ENCODE measurements at regions not wholly inside any gene's neighbourhood (a gene's known extent, or its start where the extent isn't known, plus 50 kb on each side); places are given as distances from the start of the nearest gene placed in this dataset.
A peak's percentile ranks its signal among the peaks of the same experiment; 100 is the strongest.

DNA sequence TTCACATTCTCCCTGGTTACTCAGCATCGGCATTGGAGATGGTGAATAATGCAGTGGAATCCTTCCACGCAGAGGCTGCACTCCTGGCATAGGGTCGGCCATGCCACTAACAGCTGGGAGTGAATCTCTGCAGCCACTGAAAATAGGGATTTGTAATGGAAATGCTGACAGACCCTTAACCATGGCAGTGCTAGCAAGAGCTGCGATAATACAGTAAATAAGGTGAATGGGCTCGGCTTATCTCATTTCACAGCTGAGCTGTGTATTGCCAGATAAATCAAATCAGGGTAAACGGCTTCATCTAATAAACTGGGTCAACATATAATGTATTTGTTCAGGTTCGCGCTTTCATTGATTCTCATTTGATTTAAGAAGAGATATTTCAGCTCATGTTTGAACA lies 156.8 kb downstream of the SLC35B3 start:
- no peaks in the 10 kb centered on the region for H3K4me1 ChIP-seq
- no peak overlapping the region for H3K4me3 ChIP-seq
- H3K9me3 ChIP-seq, result no peaks in the 10 kb centered on the region
- 83 to 86% methylated on average over 8 of the region's 8 CpGs for WGBS, 2 donors
- H3K36me3 ChIP-seq, result no peaks in the 10 kb centered on the region
- H3K27me3 ChIP-seq, result no peaks in the 10 kb centered on the region
- no peak for ATAC-seq (ENCODE audit: low FRiP score in 2 of 2)
- TF ChIP-seq EP300 (IDR thresholded peaks at IDR 0.05) (no peak), POLR2AphosphoS5 (IDR thresholded peaks at IDR 0.05) (no peak), POLR2A (IDR thresholded peaks at IDR 0.05) (no peak), CTCF (IDR thresholded peaks at IDR 0.05) (no peak)
- no peak for DNase-seq
- no peak overlapping the region for H3K27ac ChIP-seq

- Histone ChIP-seq H3K4me3 (no peak overlapping the region), H3K27ac (no peak overlapping the region), H3K27me3 (no peaks in the 10 kb centered on the region), H3K9me3 (no peaks in the 10 kb centered on the region), H3K36me3 (no peaks in the 10 kb centered on the region), H3K4me1 (no peaks in the 10 kb centered on the region)
- DNase-seq, result peak in 1 of 2 donors; percentile 48
- TF ChIP-seq EP300 (IDR thresholded peaks at IDR 0.05) (no peak), CTCF (IDR thresholded peaks at IDR 0.05) (no peak), POLR2A (IDR thresholded peaks at IDR 0.05) (no peak)
- ATAC-seq (ENCODE audit: low FRiP score in 2 of 2), result no peak
- WGBS, 2 donors, result 39 to 49% methylated on average over 6 to 7 of the region's 7 CpGs
These were observed 157.6 kb downstream of the SLC35B3 start for GRCh38 chr6:8277769-8278168.

GRCh38 chr6:8276148-8276547 lies 159.2 kb downstream of the SLC35B3 start:
- no peaks in the 10 kb centered on the region for H3K4me1 ChIP-seq
- 84 to 87% methylated on average over 7 of the region's 7 CpGs for WGBS, 2 donors
- DNase-seq, result no peak
- no peak for TF ChIP-seq CTCF (IDR thresholded peaks at IDR 0.05)
- TF ChIP-seq POLR2AphosphoS5 (IDR thresholded peaks at IDR 0.05), result no peak
- no peak for TF ChIP-seq EP300 (IDR thresholded peaks at IDR 0.05)
- no peak for TF ChIP-seq POLR2A (IDR thresholded peaks at IDR 0.05)
- no peaks in the 10 kb centered on the region for H3K27me3 ChIP-seq
- ATAC-seq (ENCODE audit: low FRiP score in 2 of 2), result no peak
- H3K27ac ChIP-seq, result no peak overlapping the region
- no peaks in the 10 kb centered on the region for H3K36me3 ChIP-seq
- H3K9me3 ChIP-seq, result no peaks in the 10 kb centered on the region
- H3K4me3 ChIP-seq, result no peak overlapping the region

GRCh38 chr6:8275667-8276066 lies 159.7 kb downstream of the SLC35B3 start:
- no peaks in the 10 kb centered on the region for H3K9me3 ChIP-seq
- H3K4me3 ChIP-seq, result no peak overlapping the region
- no peaks in the 10 kb centered on the region for H3K4me1 ChIP-seq
- DNase-seq, result no peak
- H3K36me3 ChIP-seq, result no peaks in the 10 kb centered on the region
- H3K27ac ChIP-seq, result no peak overlapping the region
- TF ChIP-seq POLR2A (IDR thresholded peaks at IDR 0.05), result no peak
- TF ChIP-seq CTCF (IDR thresholded peaks at IDR 0.05), result no peak
- no peak for TF ChIP-seq EP300 (IDR thresholded peaks at IDR 0.05)
- TF ChIP-seq POLR2AphosphoS5 (IDR thresholded peaks at IDR 0.05), result no peak
- H3K27me3 ChIP-seq, result no peaks in the 10 kb centered on the region
- ATAC-seq (ENCODE audit: low FRiP score in 2 of 2), result no peak

GRCh38 chr6:8274226-8274625 lies 161.1 kb downstream of the SLC35B3 start:
- TF ChIP-seq POLR2AphosphoS5 (IDR thresholded peaks at IDR 0.05) (no peak), CTCF (IDR thresholded peaks at IDR 0.05) (no peak), EP300 (IDR thresholded peaks at IDR 0.05) (no peak), POLR2A (IDR thresholded peaks at IDR 0.05) (no peak)
- Histone ChIP-seq H3K36me3 (no peaks in the 10 kb centered on the region), H3K27me3 (no peaks in the 10 kb centered on the region), H3K9me3 (peaks cover 0 to under 1% (median 0%) of the 10 kb centered on the region in 4 donors), H3K27ac (no peak overlapping the region), H3K4me1 (no peaks in the 10 kb centered on the region), H3K4me3 (no peak overlapping the region)
- DNase-seq, result no peak
- WGBS, 2 donors, result 59 to 78% methylated on average over 3 of the region's 3 CpGs
- ATAC-seq (ENCODE audit: low FRiP score in 2 of 2), result no peak
